ENCODE measurements at regions not wholly inside any gene's neighbourhood (a gene's known extent, or its start where the extent isn't known, plus 50 kb on each side); places are given as distances from the start of the nearest gene placed in this dataset.

GRCh38 chr2:224206816-224207215 is 167.7 kb upstream of the SERPINE2 start:
- Histone ChIP-seq H3K9me3 (no peaks in the 10 kb centered on the region), H3K27me3 (replicated peaks; ENCODE audit: control insufficient read depth, insufficient read depth, low read length) (no peaks in the 10 kb centered on the region), H3K4me1 (no peaks in the 10 kb centered on the region), H3K36me3 (ENCODE audit: control insufficient read depth, insufficient read depth, low read length) (no peaks in the 10 kb centered on the region), H3K4me3 (ENCODE audit: low read depth, low read length) (no peak overlapping the region)
- Mint-ChIP-seq H3K4me1 (ENCODE audit: low read depth, unreplicated experiment) (no peaks in the 10 kb centered on the region), H3K27me3 (ENCODE audit: insufficient read depth, unreplicated experiment) (peaks cover 10% of the 10 kb centered on the region), H3K36me3 (ENCODE audit: insufficient read depth, unreplicated experiment) (no peaks in the 10 kb centered on the region), H3K4me3 (ENCODE audit: unreplicated experiment) (no peak overlapping the region), H3K27ac (ENCODE audit: unreplicated experiment) (no peak overlapping the region), H3K9me3 (ENCODE audit: unreplicated experiment) (no peaks in the 10 kb centered on the region)
- intact Hi-C loops (cut with micrococcal nuclease; ENCODE audit: unreplicated experiment): no loop called here
- BruUV-seq (replicated peaks): no TSS peak
- ChIA-PET CTCF (no interaction called here), POLR2A (no interaction called here)
- no peak for DNase-seq
- no peak for TF ChIP-seq CTCF (IDR thresholded peaks at IDR 0.05; ENCODE audit: insufficient read depth in 1 of 2, low read depth in 1 of 2, low read length in 1 of 2, severe bottlenecking in 1 of 2, unreplicated experiment in 1 of 2)

GRCh38 chr2:224202281-224202865 is 163.3 kb upstream of the SERPINE2 start:
- Mint-ChIP-seq H3K27ac (ENCODE audit: unreplicated experiment) (no peak overlapping the region), H3K4me1 (ENCODE audit: low read depth, unreplicated experiment) (no peaks in the 10 kb centered on the region), H3K27me3 (ENCODE audit: insufficient read depth, unreplicated experiment) (peaks cover 6% of the 10 kb centered on the region), H3K9me3 (ENCODE audit: unreplicated experiment) (no peaks in the 10 kb centered on the region), H3K36me3 (ENCODE audit: insufficient read depth, unreplicated experiment) (no peaks in the 10 kb centered on the region), H3K4me3 (ENCODE audit: unreplicated experiment) (no peak overlapping the region)
- CTCF ChIA-PET: no interaction called here
- no peak for TF ChIP-seq CTCF (IDR thresholded peaks at IDR 0.05; ENCODE audit: insufficient read depth in 1 of 2, low read depth in 1 of 2, low read length in 1 of 2, severe bottlenecking in 1 of 2, unreplicated experiment in 1 of 2)
- intact Hi-C loops (cut with micrococcal nuclease; ENCODE audit: unreplicated experiment): no loop called here
- Histone ChIP-seq H3K4me3 (ENCODE audit: low read depth, low read length) (no peak overlapping the region), H3K27me3 (replicated peaks; ENCODE audit: control insufficient read depth, insufficient read depth, low read length) (no peaks in the 10 kb centered on the region), H3K36me3 (ENCODE audit: control insufficient read depth, insufficient read depth, low read length) (no peaks in the 10 kb centered on the region), H3K9me3 (no peaks in the 10 kb centered on the region; the same call in 1 of the 2 replicates), H3K4me1 (no peaks in the 10 kb centered on the region)
- DNase-seq: no peak
- POLR2A ChIA-PET: no interaction called here
- no TSS peak for BruUV-seq (replicated peaks)

GRCh38 chr2:224198436-224198835 is 159.3 kb upstream of the SERPINE2 start:
- CTCF ChIA-PET: no interaction called here
- no peak for TF ChIP-seq CTCF (IDR thresholded peaks at IDR 0.05; ENCODE audit: insufficient read depth in 1 of 2, low read depth in 1 of 2, low read length in 1 of 2, severe bottlenecking in 1 of 2, unreplicated experiment in 1 of 2)
- Histone ChIP-seq H3K4me1 (no peaks in the 10 kb centered on the region), H3K9me3 (peaks cover 2% of the 10 kb centered on the region; the same call in 1 of the 2 replicates), H3K4me3 (ENCODE audit: low read depth, low read length) (no peak overlapping the region), H3K27me3 (replicated peaks; ENCODE audit: control insufficient read depth, insufficient read depth, low read length) (no peaks in the 10 kb centered on the region), H3K36me3 (ENCODE audit: control insufficient read depth, insufficient read depth, low read length) (no peaks in the 10 kb centered on the region)
- Mint-ChIP-seq H3K27me3 (ENCODE audit: insufficient read depth, unreplicated experiment) (no peaks in the 10 kb centered on the region), H3K4me3 (ENCODE audit: unreplicated experiment) (no peak overlapping the region), H3K9me3 (ENCODE audit: unreplicated experiment) (peaks cover 20% of the 10 kb centered on the region), H3K4me1 (ENCODE audit: low read depth, unreplicated experiment) (no peaks in the 10 kb centered on the region), H3K27ac (ENCODE audit: unreplicated experiment) (no peak overlapping the region), H3K36me3 (ENCODE audit: insufficient read depth, unreplicated experiment) (no peaks in the 10 kb centered on the region)
- POLR2A ChIA-PET: no interaction called here
- BruUV-seq (replicated peaks): no TSS peak
- intact Hi-C loops (cut with micrococcal nuclease; ENCODE audit: unreplicated experiment): no loop called here
- no peak for DNase-seq

Data from Caco-2 (cell line).